HG03469 (cell line): ENCODE measurements at regions not wholly inside any gene's neighbourhood (a gene's known extent, or its start where the extent isn't known, plus 50 kb on each side); places are given as distances from the start of the nearest gene placed in this dataset.
"Not testable (repeated sequence)": the region's sequence is repeated elsewhere in the genome, so short reads cannot be mapped to it uniquely, and the experiment has no call there.

ENCODE experiments used
- ATAC-seq: cut with Tn5 transposase; IDR thresholded peaks from one replicate; pipeline ENCODE4 v1.9.1; 2021; ENCODE audit warnings: mild to moderate bottlenecking, moderate library complexity, moderate number of reproducible peaks; ENCODE audit not compliant: unreplicated experiment

DNA sequence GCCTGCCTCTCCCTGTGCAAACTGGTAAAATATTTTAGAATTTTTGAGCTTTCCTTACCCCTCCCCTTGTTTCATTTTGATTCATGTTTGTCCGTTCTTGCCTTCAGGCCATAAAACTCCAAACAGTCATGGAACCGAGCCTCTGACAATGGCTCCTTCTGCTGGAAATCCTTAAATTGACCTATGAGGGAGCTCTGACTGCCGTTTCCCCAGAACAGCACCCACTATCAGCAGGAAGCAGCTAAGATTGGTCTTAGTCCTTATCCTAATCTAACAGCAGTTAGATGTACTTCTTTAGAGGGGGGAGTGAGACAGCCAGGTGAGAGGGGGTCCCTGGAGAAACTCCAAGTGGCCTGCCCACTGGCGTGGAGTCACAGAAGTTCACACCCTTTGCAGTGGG is 106.7 kb downstream of the FAM174A start:
- no peak for ATAC-seq

DNA sequence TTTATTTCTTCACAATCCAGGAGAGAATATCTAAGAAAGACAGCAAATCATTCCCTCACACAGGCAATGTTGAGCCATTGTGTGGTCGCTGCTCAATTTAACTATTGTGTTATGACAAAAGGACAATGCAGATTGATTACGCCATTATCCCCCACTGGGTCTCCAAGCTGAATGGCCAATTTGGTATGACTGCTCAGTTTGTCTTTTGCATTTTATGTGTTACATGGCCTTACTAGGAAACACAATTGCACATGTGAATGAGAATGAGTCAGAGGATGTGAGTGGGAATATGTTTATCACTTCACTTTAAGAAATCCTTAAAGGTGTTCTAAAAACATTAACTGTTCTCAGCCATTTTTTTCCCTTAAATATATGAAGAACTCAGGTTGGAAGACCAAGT is 108.3 kb downstream of the FAM174A start:
- no peak for ATAC-seq

DNA sequence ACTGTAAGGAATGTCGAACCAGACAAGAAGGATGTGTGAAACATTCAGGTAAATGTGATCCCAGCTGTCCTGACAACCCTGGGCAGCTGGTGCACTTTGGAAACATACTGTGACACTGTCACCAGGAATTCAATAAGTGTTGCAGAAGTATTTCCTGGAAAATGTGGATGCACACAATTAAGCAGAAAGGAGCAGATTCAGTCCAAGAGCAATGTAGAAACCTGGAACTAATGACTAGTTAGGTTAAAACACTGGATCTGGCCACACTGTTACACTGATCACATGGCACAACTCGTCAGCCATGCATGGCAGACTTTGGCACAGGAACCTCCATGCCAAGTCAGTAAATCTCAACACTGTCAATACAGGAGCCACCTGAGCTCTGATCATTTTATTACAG is 109.0 kb downstream of the FAM174A start:
- no peak for ATAC-seq

DNA sequence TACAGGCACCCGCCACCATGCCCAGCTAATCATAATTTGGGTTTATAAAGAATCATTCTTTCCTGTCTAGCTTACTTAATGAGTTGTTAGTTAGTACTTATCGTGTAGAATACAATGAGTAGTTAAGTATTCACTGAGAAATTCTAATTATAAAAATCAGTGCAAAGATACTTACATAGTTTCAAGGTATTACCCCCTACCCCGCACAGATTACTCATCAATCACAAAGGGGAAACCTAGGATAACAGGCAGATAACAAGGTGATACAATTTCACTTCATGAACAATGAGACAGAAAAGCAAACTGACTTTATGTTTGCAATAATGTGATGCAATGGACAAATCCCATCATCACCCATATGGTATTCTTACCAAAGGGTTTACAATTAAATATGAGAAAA is 109.6 kb downstream of the FAM174A start:
- no peak for ATAC-seq

DNA sequence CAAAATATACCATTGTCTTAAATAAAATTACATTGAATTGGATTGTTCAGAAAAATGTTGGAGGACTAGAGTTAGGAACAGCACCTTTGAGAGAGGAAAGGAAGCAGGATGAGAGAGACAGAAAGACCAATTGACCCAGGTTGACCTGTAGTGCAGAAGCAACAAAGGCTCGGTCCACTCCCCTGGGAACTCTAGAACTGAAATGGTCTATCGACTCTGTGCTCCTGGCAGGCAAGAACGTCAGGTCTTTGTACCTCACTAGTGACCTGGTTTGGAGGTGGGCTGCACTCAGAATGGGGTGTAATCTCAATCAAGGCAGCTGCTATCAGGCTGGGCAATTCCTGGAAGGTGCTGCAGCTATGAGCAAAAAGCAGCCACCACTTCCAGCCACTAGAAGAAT is 110.8 kb downstream of the FAM174A start:
- no peak for ATAC-seq

DNA sequence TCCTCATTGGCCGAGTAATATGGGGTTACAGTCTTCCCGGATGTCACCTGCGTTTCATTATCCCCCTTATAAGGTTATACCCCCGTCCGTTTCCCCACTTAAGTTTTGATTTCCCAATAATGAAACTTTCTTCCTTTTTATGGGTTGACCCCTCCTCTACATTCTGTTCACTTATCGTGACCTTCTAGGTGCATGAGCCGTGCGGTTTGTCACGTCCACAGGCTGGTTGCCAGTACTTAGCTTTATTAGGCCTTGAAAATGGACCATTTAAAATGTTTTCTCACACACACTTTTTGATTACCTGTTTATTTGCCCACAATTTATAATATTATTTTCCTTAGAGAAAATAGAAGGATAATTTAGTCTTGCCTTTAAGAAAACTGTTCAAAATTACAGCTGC is 111.5 kb downstream of the FAM174A start:
- no peak for ATAC-seq

DNA sequence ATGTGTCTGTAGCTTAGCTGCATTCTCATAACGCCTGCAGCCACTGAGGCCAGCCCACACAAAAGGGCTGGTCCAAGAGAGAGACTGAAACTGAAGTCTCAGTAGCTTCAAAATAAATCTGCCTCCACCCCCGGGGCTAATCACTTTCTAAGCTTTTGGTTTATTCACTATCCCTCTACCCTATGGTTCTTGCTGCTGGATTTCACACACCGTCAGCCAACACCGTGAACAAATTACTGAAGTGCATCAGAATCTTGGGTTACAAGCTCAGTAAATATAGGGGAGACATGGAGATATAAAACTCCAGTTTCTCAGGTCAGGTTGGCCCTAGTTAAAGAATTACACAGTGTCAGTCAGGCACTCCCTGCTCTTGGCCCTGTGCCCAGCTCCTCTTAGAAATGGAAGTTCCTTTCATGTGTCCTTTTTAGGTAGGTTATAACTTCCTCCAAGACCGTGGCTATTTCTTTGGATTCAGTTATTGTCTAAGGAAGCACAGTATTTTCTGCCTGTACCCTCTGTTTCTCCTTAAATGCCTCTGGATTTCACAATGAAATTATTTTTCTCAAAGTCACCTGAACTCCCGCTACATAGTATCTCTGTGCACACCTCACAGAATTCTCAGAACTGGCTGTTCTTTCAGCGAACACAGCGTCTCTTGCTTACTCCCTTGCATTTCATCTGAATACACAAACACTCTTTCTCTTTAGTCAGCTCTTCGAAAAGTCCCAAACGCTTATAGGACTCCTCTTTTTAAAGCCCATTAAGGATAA is 112.5 kb downstream of the FAM174A start:
- ATAC-seq = peak; percentile 57

DNA sequence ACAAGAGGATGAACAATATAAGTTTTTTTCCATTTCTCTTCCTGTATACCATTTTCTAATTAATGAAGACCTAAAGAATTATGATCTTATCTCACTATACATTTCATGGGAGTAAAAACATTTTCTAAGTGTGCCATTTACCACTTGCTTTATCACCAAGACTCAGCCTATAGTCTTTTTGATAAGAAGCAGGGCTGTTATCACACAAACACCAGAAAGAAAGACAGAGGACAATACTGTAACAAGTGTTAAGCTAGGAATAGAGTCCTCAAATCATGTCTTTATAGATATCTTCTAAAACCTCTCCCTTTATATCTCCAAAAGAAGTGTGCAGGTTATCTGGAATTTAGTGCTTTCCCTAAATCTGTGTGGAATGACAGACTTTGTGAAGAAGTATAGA is 119.7 kb downstream of the FAM174A start:
- no peak for ATAC-seq

DNA sequence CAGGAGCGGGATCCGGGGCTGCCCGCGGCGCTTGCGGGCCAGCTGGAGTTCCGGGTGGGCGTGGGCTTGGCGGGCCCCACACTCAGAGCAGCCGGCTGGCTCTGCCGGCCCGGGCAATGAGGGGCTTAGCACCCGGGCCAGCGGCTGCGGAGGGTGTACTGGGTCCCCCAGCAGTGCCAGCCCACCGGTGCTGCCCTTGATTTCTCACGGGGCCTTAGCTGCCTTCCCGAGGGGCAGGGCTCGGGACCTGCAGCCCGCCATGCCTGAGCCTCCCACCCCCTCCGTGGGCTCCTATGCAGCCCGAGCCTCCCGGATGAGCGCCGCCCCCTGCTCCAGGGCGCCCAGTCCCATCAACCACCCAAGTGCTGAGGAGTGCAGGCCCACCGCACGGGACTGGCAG is 121.6 kb downstream of the FAM174A start:
- ATAC-seq = not testable (repeated sequence)

DNA sequence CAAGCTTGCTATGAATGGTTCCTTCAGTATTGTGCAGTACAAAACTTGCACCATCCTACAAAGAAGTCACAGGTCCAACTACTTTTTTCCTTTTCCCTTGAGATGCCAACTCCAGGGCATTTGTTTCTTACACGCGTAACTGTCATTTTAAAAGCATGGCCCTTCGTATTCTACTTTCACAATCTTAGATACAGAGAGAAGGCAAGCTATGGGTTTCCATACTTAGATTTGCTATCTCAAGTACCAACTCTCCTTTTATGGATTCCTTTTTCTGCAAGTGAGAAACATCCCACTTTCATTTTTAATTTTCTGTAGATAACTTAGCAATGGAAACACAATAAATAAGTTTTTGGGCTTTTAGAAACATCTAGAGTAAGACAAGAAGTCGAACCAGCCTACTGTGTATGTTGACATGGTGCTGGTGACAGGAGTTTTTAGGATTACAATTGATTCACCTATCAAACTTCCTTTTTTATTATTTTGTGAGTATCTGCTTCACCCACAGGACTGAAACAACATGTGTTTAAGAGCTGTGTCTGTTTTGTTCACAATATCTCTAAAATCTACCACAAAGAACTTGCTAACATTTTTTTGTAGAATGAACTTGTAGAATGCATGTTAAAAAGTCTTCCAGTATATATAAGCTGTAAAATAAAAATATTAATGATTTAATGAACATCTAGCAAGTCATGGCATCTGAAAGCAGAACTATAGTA is 124.1 kb downstream of the FAM174A start:
- ATAC-seq = no peak

DNA sequence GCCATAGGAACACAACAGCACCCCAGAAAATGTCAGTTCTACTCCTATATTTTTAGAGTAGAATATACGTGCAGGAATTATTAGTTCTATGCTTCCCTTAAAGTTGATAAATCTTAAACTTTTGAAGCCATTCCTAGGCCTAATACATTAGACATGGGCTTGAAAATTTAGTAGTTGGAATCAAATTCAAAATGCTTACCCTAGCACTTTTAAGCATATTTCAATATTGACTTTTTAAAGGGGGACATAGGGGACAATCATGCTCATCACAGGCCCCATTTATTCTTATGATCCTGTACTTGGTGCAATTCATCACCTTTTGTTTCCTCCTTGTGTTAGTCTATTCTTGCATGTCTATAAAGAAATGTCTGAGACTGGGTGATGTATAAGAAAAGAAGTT is 129.0 kb downstream of the FAM174A start:
- ATAC-seq = no peak

DNA sequence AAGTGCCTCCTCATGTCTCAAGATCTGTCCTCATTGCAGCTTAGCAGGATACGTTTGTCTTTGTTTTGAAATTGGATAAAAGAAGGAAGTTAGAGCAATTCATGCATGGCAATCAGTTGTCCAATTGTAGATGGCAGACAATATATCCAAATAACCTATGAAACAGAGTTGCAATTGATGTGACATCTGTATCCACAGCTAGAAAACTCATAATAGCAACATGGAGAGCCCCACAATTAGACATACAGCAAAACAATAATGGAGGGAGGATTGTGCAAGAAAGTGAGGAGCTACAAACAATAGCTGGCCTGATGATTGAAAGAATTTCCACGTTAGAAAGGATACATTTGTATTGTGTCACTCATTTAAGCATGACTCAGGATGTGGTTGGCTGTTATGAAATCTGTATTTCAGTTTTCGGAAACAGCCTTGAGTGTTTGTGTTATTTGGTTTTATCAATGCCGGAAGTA is 132.0 kb downstream of the FAM174A start:
- peak; percentile 68 for ATAC-seq

DNA sequence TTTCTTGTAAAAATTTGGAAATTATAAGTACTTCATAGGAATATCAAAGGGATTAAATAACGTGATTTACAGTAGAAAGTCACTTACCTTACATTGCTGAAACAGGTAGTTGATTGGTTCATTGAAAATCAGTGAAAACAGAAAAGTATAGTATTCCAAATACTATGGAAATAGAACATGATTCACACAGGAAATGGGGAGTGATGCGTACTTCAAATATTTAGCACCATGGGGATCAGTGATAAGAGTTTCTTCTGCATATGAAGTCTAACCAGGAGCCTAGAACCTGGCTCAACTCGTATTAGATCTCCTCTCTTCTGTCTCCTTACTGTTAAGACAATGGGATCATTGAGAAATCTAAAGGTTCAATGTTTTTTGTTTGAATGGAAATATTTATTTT is 133.3 kb downstream of the FAM174A start:
- no peak for ATAC-seq

DNA sequence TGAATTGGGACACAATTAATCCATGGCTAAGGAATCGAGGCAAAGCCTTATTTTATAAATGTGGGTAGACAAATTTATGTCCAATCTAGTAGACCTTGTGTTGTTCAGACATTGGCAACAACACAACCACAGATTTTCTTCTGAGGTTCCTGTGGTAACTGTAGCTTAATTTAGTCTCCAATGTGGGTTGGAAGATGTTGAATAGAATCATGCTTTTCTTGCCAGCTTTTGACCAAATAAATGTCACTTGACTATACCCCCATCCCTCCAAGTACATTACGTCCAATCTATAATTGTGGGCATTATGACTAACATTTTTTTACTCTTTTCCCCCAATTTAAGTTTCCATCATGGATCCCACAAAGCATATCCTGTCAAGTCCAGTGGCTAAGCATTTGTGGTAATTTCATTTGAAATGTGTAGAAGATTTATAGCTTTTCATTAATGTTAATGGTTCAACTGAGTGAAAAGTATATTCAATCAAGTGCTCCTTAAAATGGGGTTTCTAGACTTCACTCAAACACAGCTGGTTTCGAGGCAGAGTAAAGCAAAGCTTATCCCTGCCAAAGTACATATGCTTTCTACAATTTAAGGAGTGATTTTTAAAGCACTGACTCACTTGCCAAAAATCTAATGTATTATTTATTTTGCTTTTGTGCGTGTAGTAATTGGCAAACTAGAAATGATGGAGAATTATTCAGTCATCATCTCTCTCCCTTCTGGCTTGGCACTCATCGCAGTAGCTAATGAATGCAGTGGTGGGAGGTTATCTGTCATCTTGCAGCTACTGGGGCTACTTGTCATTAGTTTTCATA is 141.8 kb downstream of the FAM174A start:
- no peak for ATAC-seq

DNA sequence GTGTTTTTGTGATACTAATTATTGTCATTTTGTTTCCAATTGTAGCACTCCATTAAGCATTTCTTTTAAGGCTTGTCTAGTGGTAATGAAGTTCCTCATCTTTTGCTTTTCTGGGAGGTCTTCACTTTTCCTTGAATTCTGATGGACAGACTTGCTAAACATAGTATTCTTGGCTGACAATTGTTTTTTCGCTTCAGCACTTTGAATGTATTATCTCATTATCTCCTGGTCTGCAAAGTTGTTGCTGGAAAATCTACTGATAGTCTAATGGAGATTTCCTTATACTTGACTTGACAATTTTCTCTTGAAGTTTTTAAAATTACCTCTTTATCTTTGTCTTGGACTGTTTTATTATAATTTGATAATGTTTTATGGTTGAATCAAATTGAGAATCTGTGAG is 147.5 kb downstream of the FAM174A start:
- ATAC-seq = no peak

DNA sequence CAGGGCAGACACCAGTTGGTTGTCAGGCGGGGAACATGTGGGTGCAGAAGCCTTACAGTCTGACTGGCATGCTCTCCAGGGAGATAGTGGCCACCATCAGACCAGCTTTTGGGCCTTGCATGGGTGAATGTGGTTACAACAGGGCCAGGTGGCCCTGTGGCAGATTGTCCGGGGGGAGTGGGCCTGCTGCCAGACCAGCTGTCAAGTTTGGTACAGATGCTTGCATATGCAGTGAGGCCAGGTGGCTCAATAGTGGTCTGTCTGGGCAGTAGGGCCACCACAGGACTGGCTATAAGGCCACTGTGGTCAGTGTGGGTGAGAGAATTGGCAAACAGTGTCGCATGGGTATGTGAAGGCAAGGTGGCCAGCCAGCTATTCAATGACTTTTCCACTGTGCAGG is 148.7 kb downstream of the FAM174A start:
- ATAC-seq = no peak

DNA sequence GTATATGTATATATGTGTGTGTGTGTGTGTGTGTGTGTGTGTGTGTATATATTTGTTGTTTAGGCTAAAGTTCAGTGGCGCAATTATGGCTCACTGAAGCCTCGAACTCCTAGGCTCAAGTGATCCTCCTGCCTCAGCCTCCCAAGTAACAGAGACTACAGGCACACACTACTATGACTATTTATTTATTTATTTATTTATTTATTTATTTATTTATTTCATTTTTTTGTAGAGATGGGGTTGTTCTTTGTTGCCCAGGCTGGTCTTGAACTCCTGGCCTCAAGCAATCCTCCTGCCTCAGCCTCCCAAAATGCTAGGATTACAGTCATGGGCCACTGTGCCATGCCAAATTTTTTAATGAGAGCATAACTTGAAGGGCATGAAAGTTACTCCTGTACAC is 149.9 kb downstream of the FAM174A start:
- not testable (repeated sequence) for ATAC-seq

DNA sequence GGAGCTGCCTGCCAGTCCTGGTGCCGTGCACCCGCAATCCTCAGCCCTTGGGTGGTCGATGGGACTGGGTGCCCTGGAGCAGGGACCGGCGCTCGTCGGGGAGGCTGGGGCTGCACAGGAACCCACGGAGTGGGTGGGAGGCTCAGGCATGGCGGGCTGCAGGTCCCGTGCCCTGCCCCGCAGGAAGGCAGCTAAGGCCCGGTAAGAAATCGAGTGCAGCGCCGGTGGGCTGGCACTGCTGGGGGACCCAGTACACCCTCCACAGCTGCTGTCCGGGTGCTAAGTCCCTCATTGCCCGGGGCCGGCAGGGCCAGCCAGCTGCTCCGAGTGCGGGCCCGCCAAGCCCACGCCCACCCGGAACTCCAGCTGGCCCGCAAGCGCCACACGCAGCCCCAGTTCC is 153.7 kb downstream of the FAM174A start:
- ATAC-seq = not testable (repeated sequence)

DNA sequence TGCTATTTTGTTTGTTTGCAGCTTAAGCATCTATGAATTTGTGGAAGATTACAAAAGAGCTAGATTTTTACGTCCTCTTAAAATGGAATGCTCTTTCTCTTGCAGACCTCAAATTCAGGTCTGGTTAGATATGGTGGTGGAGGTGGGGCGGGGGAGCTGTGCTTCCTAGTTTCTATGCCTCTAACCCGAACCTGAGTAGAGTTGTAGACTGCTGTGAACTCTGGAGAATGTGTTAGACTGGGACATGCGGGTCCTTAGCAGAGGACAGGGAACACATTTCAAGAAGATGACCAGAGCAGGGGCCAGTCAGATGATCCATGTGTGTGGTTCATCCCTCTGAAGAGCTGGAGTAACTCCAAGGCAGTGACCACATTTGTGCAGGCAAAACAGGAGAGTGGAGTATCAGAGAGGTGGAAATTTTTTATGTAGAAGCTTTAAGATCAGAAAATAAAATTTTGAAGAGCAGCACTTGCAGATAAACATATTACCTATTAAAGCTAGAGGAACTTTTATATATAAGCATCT is 154.9 kb downstream of the FAM174A start:
- no peak for ATAC-seq

DNA sequence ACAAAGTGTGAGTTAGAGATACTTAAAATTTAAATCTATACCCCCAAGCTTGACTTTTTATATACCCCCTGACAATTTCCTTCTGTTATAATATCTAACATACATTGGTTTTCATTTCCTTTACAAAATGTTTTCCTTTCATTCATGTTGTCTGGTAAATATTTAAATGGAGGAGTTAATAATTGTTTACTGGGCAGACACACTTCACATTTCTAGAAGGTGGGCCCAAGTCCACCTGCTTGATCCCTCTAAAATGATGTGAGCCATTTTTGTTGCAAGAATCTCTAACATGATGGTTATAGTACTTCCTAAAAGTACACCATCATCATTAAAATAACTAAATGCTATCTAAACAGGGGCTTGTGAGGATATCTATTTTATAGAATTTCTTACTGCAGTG is 155.9 kb downstream of the FAM174A start:
- ATAC-seq = no peak

DNA sequence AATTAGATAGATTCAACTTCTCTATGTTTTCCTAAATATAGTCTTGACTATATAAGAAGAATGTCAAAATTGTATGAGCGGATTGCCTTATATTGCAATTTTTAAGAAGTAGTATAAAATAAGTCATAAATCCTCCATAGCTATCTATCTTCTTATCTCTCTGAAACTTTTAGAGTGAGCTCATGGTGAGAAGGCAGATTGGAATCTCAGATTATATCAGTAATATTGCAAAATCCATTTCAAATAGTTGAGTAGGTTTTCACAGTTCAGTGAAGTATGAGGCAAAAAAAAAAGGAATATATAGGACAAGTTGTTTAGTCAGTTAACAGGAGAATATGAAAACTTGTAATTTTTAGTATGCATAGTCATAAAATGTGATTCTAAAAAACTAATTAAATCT is 156.4 kb downstream of the FAM174A start:
- ATAC-seq = no peak
